CMK (cell line): ENCODE measurements at regions not wholly inside any gene's neighbourhood (a gene's known extent, or its start where the extent isn't known, plus 50 kb on each side); places are given as distances from the start of the nearest gene placed in this dataset.

Experiments
- DNase-seq: peaks from one replicate; pipeline ENCODE4 v3.0.0-alpha.2; 2010; ENCODE audit warnings: low read depth

- DNase-seq: no peak
Observed at GRCh38 chr7:67422601-67423000, 426.0 kb downstream of the TYW1 start.

- no peak for DNase-seq
Observed at GRCh38 chr7:67423065-67423464, 426.4 kb downstream of the TYW1 start.

- no peak for DNase-seq
Observed at GRCh38 chr7:67426654-67427053, 430.0 kb downstream of the TYW1 start.

GRCh38 chr7:67429735-67430134 lies 433.1 kb downstream of the TYW1 start:
- no peak for DNase-seq

- DNase-seq: no peak
Observed at GRCh38 chr7:67432536-67433234, 436.1 kb downstream of the TYW1 start.

GRCh38 chr7:67435894-67436535 lies 439.4 kb downstream of the TYW1 start:
- no peak for DNase-seq

- no peak for DNase-seq
Observed at GRCh38 chr7:67438198-67438882, 441.7 kb downstream of the TYW1 start.

- no peak for DNase-seq
Observed at GRCh38 chr7:67438913-67439505, 442.4 kb downstream of the TYW1 start.

GRCh38 chr7:67440321-67440720 lies 443.7 kb downstream of the TYW1 start:
- no peak for DNase-seq

GRCh38 chr7:67445728-67446127 lies 449.1 kb downstream of the TYW1 start:
- DNase-seq: no peak

- DNase-seq: no peak
Observed at GRCh38 chr7:67447297-67447696, 450.7 kb downstream of the TYW1 start.

- DNase-seq: no peak
Observed at GRCh38 chr7:67448271-67448670, 451.6 kb downstream of the TYW1 start.

GRCh38 chr7:67450171-67450570 lies 453.5 kb downstream of the TYW1 start:
- no peak for DNase-seq

GRCh38 chr7:67451306-67451705 lies 454.7 kb downstream of the TYW1 start:
- DNase-seq: no peak

- DNase-seq: no peak
Observed at GRCh38 chr7:67452516-67453026, 455.9 kb downstream of the TYW1 start.

GRCh38 chr7:67453580-67454380 lies 457.1 kb downstream of the TYW1 start:
- DNase-seq: peak; percentile 71

- DNase-seq: no peak
Observed at GRCh38 chr7:67455508-67455907, 458.9 kb downstream of the TYW1 start.

GRCh38 chr7:67462781-67463191 lies 466.2 kb downstream of the TYW1 start:
- no peak for DNase-seq

- DNase-seq: no peak
Observed at GRCh38 chr7:67463316-67463715, 466.7 kb downstream of the TYW1 start.

- DNase-seq: no peak
Observed at GRCh38 chr7:67463983-67464382, 467.4 kb downstream of the TYW1 start.

- DNase-seq: no peak
Observed at GRCh38 chr7:67466109-67466508, 469.5 kb downstream of the TYW1 start.

GRCh38 chr7:67470256-67470751 lies 473.7 kb downstream of the TYW1 start:
- DNase-seq: no peak
